ENCODE measurements at regions not wholly inside any gene's neighbourhood (a gene's known extent, or its start where the extent isn't known, plus 50 kb on each side); places are given as distances from the start of the nearest gene placed in this dataset.

DNA sequence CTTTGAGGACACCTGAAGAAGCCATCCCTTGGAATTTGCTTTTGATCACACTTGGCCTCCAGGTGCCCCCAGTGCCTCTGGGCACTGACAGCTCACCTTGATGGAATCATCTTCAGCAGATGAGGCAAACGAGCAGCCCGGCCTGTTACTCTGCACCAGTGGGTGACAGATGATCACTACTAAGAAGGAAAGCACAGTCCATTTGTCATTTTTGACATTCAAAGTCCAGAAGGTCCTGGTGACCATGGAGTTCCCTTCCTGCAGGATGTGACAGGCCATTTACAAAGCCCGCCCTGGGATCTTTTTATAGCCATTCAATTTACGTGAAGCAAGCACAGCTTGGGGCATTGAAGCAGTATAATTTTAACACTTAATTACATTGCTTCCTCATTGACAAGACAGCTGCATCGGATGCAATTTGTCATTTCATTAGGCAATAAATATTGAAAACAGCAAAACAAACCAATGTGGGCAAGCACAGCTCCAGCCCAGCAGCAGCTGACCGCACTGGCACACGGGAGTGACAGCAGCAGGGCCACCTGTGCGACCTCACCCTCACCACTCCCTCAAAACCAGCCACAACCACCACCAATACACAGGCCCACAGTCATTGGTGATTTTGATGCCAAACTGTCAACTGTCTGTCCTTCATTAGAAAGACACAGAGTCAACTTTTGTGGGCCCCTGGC is 76.0 kb upstream of the SLC66A3 start:
- TF ChIP-seq, protein P1, sequence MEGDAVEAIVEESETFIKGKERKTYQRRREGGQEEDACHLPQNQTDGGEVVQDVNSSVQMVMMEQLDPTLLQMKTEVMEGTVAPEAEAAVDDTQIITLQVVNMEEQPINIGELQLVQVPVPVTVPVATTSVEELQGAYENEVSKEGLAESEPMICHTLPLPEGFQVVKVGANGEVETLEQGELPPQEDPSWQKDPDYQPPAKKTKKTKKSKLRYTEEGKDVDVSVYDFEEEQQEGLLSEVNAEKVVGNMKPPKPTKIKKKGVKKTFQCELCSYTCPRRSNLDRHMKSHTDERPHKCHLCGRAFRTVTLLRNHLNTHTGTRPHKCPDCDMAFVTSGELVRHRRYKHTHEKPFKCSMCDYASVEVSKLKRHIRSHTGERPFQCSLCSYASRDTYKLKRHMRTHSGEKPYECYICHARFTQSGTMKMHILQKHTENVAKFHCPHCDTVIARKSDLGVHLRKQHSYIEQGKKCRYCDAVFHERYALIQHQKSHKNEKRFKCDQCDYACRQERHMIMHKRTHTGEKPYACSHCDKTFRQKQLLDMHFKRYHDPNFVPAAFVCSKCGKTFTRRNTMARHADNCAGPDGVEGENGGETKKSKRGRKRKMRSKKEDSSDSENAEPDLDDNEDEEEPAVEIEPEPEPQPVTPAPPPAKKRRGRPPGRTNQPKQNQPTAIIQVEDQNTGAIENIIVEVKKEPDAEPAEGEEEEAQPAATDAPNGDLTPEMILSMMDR (IDR thresholded peaks at IDR 0.05), result no peak
- no peak for TF ChIP-seq POLR2A (IDR thresholded peaks at IDR 0.05)
- TF ChIP-seq POLR2AphosphoS5 (IDR thresholded peaks at IDR 0.05; ENCODE audit: insufficient read depth in 1 of 2, low read depth in 1 of 2), result no peak
